ENCODE measurements at regions not wholly inside any gene's neighbourhood (a gene's known extent, or its start where the extent isn't known, plus 50 kb on each side); places are given as distances from the start of the nearest gene placed in this dataset.

DNA sequence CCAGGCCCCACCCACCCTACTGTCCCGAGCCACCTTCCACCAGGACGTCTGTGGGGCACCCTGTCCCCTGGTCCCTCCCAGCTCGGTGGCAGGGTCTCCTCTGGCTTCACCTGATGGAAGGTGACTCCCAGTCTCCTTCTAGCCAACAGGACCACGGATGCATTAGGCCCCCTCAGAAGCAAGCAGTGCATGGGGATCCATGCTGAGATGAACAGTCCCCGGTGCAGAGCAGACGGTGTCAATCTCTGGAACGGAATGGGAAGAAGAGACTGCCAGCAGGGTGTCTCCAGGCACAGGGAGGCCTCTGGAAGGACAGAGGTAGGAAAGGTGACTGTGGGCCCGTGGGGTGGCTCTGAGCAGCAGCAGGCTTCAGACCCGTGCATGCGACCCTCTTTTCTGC, 65.2 kb upstream of the FZD7 start:
- H3K27ac ChIP-seq (ENCODE audit: low read length) = no peak overlapping the region
- TF ChIP-seq EZH2phosphoT487 (IDR thresholded peaks at IDR 0.05; ENCODE audit: low read length) = no peak
- peaks cover 15% of the 10 kb centered on the region for H3K4me1 ChIP-seq (ENCODE audit: low read length)
- H3K4me3 ChIP-seq (ENCODE audit: low read length) = no peak overlapping the region
- DNase-seq = no peak
- H3K9me2 ChIP-seq (replicated peaks; ENCODE audit: insufficient read depth, low read length) = no peaks in the 10 kb centered on the region
- no peaks in the 10 kb centered on the region for H3K27me3 ChIP-seq (replicated peaks; ENCODE audit: insufficient read depth, low read length)
- no peak overlapping the region for H3K4me2 ChIP-seq (ENCODE audit: low read depth, low read length)
- H2AFZ ChIP-seq (ENCODE audit: low read length) = no peak overlapping the region
- no peaks in the 10 kb centered on the region for H3K36me3 ChIP-seq (replicated peaks; ENCODE audit: insufficient read depth, low read length)
- no peak overlapping the region for H3K9ac ChIP-seq (ENCODE audit: low read length)
- H4K20me1 ChIP-seq (ENCODE audit: insufficient read depth, low read length) = no peaks in the 10 kb centered on the region
- no peaks in the 10 kb centered on the region for H3K9me3 ChIP-seq (replicated peaks; ENCODE audit: insufficient read depth, low read length)
- peaks cover 11% of the 10 kb centered on the region for H3F3A ChIP-seq (ENCODE audit: insufficient read depth, low read length)
- H3K79me2 ChIP-seq (ENCODE audit: low read length) = no peaks in the 10 kb centered on the region

DNA sequence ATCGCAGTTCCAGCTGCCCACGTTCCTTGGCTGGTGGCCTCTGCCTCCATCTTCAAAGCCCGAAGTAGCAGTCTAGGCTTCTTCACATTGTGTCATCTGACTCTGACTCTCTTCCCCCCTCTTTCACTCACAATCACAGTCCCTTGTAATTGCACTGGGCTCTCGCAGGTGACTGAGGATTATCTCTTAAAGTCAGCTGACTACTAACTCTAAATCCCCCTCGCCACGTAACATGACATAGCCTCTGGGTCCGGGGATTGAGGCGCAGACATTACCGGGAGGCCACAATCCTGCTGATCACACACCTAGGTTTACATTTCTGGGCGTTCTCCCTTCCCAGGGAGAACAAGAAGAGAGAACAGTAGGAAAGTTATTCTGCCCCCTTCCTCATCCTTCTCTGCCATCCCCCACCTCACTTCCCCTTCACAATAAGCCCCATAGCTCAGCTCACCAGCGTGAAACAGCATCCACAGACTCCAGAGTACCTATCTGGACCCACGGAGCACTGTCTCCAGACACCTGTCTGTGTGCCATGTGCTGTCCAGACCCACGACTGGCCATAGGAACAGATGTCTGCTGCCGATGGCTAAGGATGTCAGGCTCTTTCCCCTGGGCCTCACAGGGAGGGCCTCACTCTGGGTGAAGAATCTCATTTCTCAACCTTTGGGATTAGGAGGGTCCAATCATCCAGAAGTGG, 64.3 kb upstream of the FZD7 start:
- Histone ChIP-seq H3K36me3 (replicated peaks; ENCODE audit: insufficient read depth, low read length) (no peaks in the 10 kb centered on the region), H3K27ac (ENCODE audit: low read length) (no peak overlapping the region), H3K27me3 (replicated peaks; ENCODE audit: insufficient read depth, low read length) (no peaks in the 10 kb centered on the region), H4K20me1 (ENCODE audit: insufficient read depth, low read length) (no peaks in the 10 kb centered on the region), H3K79me2 (ENCODE audit: low read length) (no peaks in the 10 kb centered on the region), H3K4me2 (ENCODE audit: low read depth, low read length) (no peak overlapping the region), H3K4me3 (ENCODE audit: low read length) (no peak overlapping the region), H3K4me1 (ENCODE audit: low read length) (peaks cover 10% of the 10 kb centered on the region), H2AFZ (ENCODE audit: low read length) (no peak overlapping the region), H3F3A (ENCODE audit: insufficient read depth, low read length) (peaks cover 9% of the 10 kb centered on the region), H3K9me2 (replicated peaks; ENCODE audit: insufficient read depth, low read length) (no peaks in the 10 kb centered on the region), H3K9ac (ENCODE audit: low read length) (no peak overlapping the region), H3K9me3 (replicated peaks; ENCODE audit: insufficient read depth, low read length) (no peaks in the 10 kb centered on the region)
- DNase-seq = no peak
- TF ChIP-seq EZH2phosphoT487 (IDR thresholded peaks at IDR 0.05; ENCODE audit: low read length) (no peak), EZH2 (optimal IDR thresholded peaks at IDR 0.05; ENCODE audit: low read depth, low read length) (no peak)
- TF ChIP-seq, protein P1, sequence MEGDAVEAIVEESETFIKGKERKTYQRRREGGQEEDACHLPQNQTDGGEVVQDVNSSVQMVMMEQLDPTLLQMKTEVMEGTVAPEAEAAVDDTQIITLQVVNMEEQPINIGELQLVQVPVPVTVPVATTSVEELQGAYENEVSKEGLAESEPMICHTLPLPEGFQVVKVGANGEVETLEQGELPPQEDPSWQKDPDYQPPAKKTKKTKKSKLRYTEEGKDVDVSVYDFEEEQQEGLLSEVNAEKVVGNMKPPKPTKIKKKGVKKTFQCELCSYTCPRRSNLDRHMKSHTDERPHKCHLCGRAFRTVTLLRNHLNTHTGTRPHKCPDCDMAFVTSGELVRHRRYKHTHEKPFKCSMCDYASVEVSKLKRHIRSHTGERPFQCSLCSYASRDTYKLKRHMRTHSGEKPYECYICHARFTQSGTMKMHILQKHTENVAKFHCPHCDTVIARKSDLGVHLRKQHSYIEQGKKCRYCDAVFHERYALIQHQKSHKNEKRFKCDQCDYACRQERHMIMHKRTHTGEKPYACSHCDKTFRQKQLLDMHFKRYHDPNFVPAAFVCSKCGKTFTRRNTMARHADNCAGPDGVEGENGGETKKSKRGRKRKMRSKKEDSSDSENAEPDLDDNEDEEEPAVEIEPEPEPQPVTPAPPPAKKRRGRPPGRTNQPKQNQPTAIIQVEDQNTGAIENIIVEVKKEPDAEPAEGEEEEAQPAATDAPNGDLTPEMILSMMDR (IDR thresholded peaks at IDR 0.05; ENCODE audit: low read length) = no peak

DNA sequence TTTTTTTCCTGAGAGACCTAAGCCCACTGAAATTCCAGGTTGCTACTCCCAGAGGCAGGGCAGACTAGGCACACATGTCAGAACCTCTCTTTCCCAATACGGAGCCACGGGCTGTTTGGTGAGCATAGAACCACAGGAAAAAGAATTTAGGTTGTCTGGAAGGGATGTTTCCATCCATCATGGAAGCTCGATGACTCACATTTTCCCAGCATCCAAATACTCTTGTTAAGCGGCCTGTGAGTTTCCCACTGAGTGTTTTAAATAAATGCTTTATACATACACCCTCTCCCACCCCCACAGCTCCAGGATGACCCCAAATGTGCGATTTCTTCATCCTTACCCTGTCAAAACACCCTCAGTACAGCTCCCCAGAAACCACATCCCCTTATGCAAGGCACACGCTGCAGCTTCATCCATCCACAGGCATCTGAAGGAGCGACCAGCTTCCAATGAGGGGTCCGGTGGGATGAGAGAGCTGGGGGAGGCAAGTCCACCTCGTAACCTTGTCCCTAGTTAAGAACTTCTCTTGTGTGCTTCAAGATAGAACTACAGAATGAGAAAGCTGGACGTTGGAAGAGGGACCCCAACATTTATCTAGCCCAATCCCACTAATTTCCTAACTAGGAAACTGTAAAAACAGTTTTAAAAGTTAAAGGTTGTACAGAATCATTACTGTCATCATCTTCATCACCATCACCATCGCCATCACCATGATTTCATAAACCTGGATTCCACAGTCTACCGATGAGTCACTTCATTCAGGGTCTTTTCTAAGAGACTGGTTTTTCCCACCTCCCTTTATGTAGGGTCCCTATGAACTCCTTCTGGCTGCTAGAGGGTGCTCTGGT, 63.5 kb upstream of the FZD7 start:
- Histone ChIP-seq H3K36me3 (replicated peaks; ENCODE audit: insufficient read depth, low read length) (no peaks in the 10 kb centered on the region), H2AFZ (ENCODE audit: low read length) (no peak overlapping the region), H3K4me3 (ENCODE audit: low read length) (no peak overlapping the region), H3K27ac (ENCODE audit: low read length) (no peak overlapping the region), H4K20me1 (ENCODE audit: insufficient read depth, low read length) (no peaks in the 10 kb centered on the region), H3K79me2 (ENCODE audit: low read length) (no peaks in the 10 kb centered on the region), H3K9me3 (replicated peaks; ENCODE audit: insufficient read depth, low read length) (no peaks in the 10 kb centered on the region), H3K27me3 (replicated peaks; ENCODE audit: insufficient read depth, low read length) (no peaks in the 10 kb centered on the region), H3K9ac (ENCODE audit: low read length) (no peak overlapping the region), H3K4me1 (ENCODE audit: low read length) (peaks cover 3% of the 10 kb centered on the region), H3K9me2 (replicated peaks; ENCODE audit: insufficient read depth, low read length) (no peaks in the 10 kb centered on the region), H3F3A (ENCODE audit: insufficient read depth, low read length) (peaks cover under 1% of the 10 kb centered on the region), H3K4me2 (ENCODE audit: low read depth, low read length) (no peak overlapping the region)
- no peak for DNase-seq
- no peak for TF ChIP-seq EZH2 (optimal IDR thresholded peaks at IDR 0.05; ENCODE audit: low read depth, low read length)

DNA sequence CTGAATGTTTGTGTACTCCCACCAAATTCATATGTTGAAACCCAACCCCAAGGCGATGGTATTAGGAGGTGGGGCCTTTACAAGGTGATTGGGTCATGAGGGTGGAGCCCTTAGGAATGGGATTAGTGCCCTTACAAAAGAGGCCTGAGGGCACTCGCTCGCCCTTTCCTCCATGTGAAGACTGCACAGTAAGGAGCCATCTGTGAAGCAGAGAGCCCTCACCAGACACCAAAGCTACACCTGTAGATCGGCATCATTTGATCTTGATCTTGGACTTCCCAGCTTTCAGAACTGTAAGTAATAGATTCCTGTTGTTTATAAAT, 62.9 kb upstream of the FZD7 start:
- H3K4me1 ChIP-seq (ENCODE audit: low read length) = no peaks in the 10 kb centered on the region
- no peaks in the 10 kb centered on the region for H4K20me1 ChIP-seq (ENCODE audit: insufficient read depth, low read length)
- TF ChIP-seq, protein P1 (IDR thresholded peaks at IDR 0.05; ENCODE audit: low read length) = no peak
- TF ChIP-seq EZH2phosphoT487 (IDR thresholded peaks at IDR 0.05; ENCODE audit: low read length) (no peak), EZH2 (optimal IDR thresholded peaks at IDR 0.05; ENCODE audit: low read depth, low read length) (no peak)
- no peak overlapping the region for H2AFZ ChIP-seq (ENCODE audit: low read length)
- no peaks in the 10 kb centered on the region for H3K9me3 ChIP-seq (replicated peaks; ENCODE audit: insufficient read depth, low read length)
- no peaks in the 10 kb centered on the region for H3K9me2 ChIP-seq (replicated peaks; ENCODE audit: insufficient read depth, low read length)
- H3K4me2 ChIP-seq (ENCODE audit: low read depth, low read length) = no peak overlapping the region
- H3K27ac ChIP-seq (ENCODE audit: low read length) = no peak overlapping the region
- H3K4me3 ChIP-seq (ENCODE audit: low read length) = no peak overlapping the region
- no peaks in the 10 kb centered on the region for H3F3A ChIP-seq (ENCODE audit: insufficient read depth, low read length)
- H3K36me3 ChIP-seq (replicated peaks; ENCODE audit: insufficient read depth, low read length) = no peaks in the 10 kb centered on the region
- no peak overlapping the region for H3K9ac ChIP-seq (ENCODE audit: low read length)
- no peaks in the 10 kb centered on the region for H3K27me3 ChIP-seq (replicated peaks; ENCODE audit: insufficient read depth, low read length)
- no peak for DNase-seq
- H3K79me2 ChIP-seq (ENCODE audit: low read length) = no peaks in the 10 kb centered on the region

All from MM.1S (cell line).